Breast epithelium (tissue), 3 donors: ENCODE measurements at regions not wholly inside any gene's neighbourhood (a gene's known extent, or its start where the extent isn't known, plus 50 kb on each side); places are given as distances from the start of the nearest gene placed in this dataset.

Source experiments
- POLR2A ChIP-seq: fragments of 450-650 bp; IDR thresholded peaks from one replicate; pipeline ENCODE4 v1.6.1; 2016; ENCODE audit warnings: antibody characterized with exemption, mild to moderate bottlenecking, moderate library complexity
- POLR2AphosphoS5 ChIP-seq, 3 donors: sonication (generic); formaldehyde crosslinking; IDR thresholded peaks; one replicate each; pipeline ENCODE4 v1.6.1; 2017; ENCODE audit warnings: antibody characterized with exemption in 3 of 3

DNA sequence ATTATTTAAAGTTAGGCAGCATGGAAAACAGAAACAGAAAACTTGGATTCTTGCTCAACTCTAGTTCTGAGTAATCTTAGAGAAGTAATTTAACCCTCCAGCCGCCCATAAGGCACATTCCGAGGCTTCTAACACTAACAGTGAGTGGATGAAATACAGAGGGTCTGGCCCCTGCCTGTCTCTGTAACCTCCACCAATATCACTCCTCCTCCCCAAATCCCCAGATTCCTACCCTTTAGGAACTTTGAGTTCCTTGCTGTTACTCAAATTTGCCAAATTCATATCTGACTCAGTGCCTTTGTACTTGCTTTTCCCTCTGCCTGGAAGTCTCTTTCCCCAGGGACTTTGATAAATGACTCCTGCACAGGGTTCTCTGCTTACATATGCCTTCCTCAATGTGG is 112.5 kb upstream of the TGFBR2 start:
- TF ChIP-seq POLR2A (no peak), POLR2AphosphoS5 (IDR thresholded peaks at IDR 0.05) (no peak)
